ENCODE measurements at regions not wholly inside any gene's neighbourhood (a gene's known extent, or its start where the extent isn't known, plus 50 kb on each side); places are given as distances from the start of the nearest gene placed in this dataset.

GRCh38 chr2:20560011-20560410, 90.9 kb downstream of the HS1BP3 start:
- TF ChIP-seq CREB1 (IDR thresholded peaks at IDR 0.05; ENCODE audit: low read depth) (no peak), EP300 (IDR thresholded peaks at IDR 0.05; ENCODE audit: borderline replicate concordance) (no peak), MAX (IDR thresholded peaks at IDR 0.05) (no peak), YY1 (IDR thresholded peaks at IDR 0.05; ENCODE audit: low read depth) (no peak), CEBPB (IDR thresholded peaks at IDR 0.05) (no peak), REST (IDR thresholded peaks at IDR 0.05; ENCODE audit: low read depth) (no peak), NFIC (IDR thresholded peaks at IDR 0.05) (no peak), TCF12 (IDR thresholded peaks at IDR 0.05; ENCODE audit: low read depth) (no peak), FOXM1 (IDR thresholded peaks at IDR 0.05; ENCODE audit: borderline replicate concordance, low read depth) (no peak), TAF1 (IDR thresholded peaks at IDR 0.05; ENCODE audit: low read depth) (no peak), RAD21 (IDR thresholded peaks at IDR 0.05; ENCODE audit: low read depth) (no peak), ZBTB7A (IDR thresholded peaks at IDR 0.05; ENCODE audit: low read depth) (no peak), EGR1 (IDR thresholded peaks at IDR 0.05) (no peak)
